ENCODE measurements at regions not wholly inside any gene's neighbourhood (a gene's known extent, or its start where the extent isn't known, plus 50 kb on each side); places are given as distances from the start of the nearest gene placed in this dataset.
"Not testable (repeated sequence)": the region's sequence is repeated elsewhere in the genome, so short reads cannot be mapped to it uniquely, and the experiment has no call there.

DNA sequence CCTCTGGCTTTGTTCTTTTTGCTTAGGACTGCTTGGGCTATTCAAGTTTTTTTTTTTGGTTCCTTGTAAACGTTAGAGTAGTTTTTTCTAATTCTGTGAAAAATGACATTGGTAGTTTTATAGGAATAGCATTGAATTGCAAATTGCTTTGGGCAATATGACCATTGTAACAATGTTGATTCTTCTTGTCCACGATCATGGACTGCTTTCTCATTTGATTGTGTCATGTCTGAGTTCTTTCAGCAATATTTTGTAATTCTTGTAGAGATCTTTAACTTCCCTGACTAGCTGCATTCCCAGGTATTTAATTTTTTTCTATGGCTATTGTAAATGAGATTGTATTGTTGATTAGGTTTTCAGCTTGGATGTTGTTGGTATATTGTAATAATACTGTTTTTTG lies 286.2 kb upstream of the C1QTNF3 start:
- DNase-seq (ENCODE audit: low spot score): not testable (repeated sequence)

DNA sequence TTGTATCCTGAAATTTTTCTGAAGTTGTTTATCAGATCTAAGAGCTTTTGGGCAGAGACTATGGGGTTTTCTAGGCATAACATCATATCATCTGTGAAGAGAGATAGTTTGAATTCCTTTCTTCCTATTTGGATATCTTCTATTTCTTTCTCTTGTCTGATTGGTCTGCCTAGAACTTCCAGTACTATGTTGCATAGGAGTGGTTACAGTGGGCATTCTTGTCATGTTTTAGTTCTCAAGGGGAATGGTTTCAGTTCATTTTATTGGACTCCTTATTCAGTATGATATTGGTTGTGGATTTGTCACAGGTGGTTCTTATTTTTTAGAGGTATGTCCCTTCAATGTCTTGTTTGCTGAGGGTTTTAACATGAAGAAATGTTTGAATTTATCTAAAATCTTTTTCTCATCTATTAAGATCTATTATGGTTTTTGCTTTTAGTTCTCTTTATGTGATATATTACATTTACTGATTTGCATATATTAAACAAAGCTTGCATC lies 286.6 kb upstream of the C1QTNF3 start:
- DNase-seq (ENCODE audit: low spot score): not testable (repeated sequence)

DNA sequence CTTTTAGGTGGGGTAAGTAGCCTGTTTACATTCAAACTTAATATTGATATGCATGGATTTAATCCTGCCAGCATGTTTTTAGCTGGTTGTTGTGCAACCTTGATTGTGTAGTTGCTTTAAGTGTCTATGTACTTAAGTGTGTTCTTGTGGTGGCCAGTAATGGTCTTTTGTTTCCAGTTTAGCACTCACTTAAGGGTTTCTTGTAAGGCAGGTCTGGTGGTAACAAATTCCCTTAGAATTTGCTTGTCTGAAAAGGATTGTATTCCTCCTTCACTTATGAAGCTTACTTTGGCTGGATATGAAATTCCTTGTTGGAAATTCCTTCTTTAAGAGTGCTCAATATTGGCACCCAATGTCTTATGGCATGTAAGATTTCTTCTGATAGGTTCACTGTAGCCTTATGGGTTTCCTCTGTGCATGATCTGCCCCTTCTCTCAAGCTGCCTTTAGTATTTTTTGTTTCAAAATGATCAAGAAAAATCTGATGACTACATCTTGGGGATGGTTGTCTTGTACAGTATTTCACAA lies 289.0 kb upstream of the C1QTNF3 start:
- not testable (repeated sequence) for DNase-seq (ENCODE audit: low spot score)

DNA sequence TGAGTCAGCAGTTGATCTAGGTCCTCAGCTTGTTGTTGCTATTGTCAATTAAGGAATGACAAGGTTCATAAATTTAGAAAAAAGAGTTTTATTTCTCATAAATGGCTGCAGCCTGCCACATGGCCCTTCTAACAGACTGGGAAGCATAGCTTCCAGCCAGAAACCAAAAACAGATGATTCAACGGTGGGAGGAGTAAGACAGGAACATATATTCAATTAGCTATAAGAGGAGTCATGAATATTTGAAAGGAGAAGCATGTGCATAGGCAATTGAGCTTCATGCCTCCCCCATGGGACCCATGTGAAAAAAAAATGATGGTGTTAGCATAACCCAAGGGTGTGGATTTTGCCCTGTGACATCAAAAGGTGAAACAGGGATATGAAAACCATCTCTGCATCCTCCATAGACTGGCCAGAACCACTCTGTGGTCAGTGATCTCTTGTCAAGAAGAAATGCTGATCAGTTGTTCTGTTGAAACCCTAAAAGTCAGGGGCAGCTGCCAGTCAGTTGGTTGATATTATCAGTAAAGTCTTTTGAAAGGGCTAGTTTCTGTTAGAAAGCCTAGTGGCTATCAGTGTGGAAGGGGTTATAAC lies 296.5 kb upstream of the C1QTNF3 start:
- not testable (repeated sequence) for DNase-seq (ENCODE audit: low spot score)

DNA sequence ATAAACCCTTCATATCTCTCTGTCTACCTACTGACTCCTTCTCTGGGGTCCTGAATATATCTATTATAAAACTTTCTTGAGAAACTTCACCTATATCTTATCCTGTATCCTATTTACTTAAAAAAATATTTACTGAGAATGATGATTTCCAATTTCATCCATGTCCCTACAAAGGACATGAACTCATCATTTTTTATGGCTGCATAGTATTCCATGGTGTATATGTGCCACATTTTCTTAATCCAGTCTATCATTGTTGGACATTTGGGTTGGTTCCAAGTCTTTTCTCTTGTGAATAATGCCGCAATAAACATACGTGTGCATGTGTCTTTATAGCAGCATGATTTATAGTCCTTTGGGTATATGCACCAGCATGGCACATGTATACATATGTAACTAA lies 301.7 kb upstream of the RAI14 start:
- DNase-seq (ENCODE audit: low spot score): not testable (repeated sequence)

DNA sequence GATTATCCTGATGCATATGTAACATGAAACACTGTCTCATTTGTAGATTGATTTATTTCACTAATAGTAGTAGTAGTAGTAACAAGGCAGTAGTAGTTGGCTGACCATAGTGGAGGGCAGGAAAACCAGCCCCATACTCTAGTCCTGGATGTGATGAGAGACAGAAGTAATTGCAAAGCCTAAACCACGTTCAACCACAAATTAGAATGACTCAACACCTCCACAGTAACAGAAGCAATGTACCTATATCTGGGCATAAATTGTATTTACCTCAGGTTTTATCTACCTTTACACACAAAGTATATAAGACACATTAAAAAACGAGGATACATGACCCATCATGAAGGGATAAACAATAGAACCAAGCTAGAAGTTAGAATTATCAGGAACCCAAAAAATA lies 284.7 kb upstream of the RAI14 start:
- not testable (repeated sequence) for DNase-seq (ENCODE audit: low spot score)

DNA sequence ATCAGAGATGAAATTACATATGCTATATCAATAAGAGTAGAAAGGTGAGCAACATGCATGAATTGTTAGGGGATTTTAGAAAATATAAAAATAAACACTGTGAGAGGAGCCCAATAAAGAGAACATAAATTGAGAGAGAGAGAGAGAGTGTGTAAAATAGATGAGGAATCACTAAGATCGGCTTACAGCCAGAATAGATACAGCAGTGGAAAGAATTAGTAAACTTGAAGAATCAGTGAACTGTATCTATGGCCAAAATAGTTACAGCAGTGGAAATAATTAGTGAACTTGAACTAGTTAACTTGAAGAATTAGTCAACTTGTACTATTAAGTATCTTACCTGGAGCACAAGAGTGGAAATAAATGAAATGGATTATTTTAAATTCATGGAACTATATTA lies 284.3 kb upstream of the RAI14 start:
- DNase-seq (ENCODE audit: low spot score): not testable (repeated sequence)

DNA sequence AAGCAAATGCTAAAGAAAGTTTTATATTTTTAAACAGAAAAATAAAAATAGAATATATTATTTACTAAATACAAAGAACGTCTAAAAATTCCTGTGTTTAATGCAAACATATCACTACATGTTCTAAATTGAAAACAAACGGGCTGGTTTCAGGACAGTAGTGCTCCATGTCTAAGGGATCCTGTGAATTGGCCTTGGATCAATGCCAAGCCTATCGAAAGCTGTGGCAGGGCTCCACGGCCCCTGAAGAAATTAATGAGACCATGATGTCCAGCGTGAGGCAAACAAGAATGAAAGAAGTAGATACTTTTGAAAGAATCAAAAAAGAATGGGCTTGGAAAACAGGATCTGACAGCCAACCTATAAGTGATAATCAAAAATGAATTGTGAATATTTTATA lies 283.4 kb upstream of the RAI14 start:
- DNase-seq (ENCODE audit: low spot score): not testable (repeated sequence)

DNA sequence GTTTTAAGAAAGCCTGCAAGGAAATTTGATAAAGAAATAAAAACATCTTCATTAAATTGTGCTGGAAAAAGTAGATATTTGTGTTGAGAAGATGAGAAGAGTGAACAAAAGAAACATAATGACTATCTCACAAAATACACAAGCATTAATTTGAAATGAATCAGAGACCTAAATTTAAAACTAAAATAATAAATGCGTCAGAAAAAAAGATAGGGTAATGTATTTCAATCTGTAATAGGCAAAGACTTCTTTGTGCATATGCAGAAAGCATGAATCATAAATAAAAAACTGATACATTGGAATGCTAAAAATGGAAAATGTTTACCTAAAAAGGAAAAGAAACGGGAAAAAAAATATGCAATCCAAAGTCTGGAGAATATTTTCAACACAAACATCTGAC lies 278.5 kb upstream of the RAI14 start:
- not testable (repeated sequence) for DNase-seq (ENCODE audit: low spot score)

DNA sequence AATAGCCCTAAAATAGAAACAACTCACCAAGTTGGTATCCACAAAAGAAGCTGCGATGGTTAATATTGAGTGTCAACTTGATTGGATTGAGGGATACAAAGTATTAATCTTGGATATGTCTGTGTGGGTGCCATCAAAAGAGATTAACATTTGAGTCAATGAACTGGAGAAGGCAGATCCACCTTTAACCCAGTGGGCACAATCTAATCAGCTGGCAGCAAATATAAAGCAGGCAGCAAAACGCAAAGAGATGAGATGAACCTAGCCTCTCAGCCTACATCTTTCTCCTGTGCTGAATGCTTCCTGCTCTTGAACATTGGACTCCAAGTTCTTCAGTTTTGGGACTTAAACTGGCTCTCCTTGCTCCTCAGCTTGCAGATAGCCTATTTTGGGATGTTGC lies 277.6 kb upstream of the RAI14 start:
- not testable (repeated sequence) for DNase-seq (ENCODE audit: low spot score)

DNA sequence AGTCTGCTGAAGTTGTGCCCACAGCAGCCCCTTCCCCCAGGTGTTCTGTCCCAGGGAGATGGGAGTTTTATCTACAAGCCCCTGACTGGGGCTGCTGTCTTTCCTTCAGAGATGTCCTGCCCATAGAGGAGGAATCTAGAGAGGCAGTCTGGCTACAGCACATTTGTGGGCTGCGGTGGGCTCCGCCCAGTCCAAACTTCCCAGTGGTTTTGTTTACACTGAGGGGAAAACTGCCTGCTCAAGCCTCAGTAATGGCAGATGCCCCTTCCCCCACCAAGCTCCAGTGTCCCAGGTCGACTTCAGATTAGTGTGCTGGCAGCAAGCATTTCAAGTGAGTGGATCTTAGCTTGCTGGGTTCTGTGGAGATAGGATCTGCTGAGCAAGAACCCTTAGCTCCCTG lies 267.4 kb upstream of the RAI14 start:
- DNase-seq (ENCODE audit: low spot score): not testable (repeated sequence)

DNA sequence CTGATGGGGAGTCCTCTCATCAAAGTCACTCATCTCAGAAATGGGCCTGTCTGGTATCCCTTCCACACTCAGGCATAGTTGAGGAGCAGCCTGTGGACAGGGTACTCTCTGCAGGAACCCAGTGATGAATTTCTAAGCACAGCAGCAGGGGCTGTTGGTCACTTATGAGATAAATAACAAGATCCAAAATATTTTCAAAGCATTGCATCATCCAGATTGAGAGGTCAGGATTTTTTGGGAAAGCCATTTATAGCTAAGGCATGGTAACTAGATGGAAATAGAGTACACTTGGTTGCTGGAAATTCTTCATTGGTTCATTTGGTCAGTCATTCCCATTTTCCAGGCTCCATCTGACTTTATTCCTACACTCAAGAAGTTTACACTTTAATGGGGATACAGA lies 246.8 kb upstream of the RAI14 start:
- no peak for DNase-seq (ENCODE audit: low spot score)

DNA sequence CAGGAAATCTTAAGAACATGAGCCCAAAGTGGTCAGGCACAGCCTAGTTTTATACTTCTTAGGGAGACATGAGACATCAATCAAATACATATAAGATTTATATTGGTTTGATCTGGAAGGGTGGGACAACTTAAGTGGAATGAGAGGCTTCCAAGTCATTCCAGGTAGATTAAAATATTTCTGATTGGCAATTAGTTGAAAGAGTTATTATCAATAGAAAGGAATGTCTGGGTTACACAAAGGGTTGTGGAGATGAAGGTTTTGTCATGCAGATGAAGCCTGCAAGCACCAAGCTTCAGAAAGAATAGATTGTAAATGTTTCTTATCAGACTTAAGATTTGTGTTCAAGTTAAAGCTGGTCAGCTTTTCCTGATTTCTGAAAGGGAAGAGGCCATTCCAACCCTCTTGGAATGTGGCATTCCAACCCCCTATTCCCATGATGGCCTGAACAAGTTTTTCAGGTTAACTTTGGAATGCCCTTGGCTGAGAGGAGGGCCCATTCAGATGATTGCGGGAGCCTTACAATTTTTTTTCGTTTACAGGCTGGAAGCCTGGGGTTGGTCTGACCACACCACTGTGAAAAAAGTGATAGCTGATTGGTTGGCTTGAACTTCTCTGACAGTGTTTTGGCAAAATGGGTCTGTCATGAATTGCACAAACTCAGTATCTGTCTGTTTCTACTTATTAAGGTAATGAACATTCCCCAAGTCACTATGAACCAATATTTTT lies 245.6 kb upstream of the RAI14 start:
- DNase-seq (ENCODE audit: low spot score): no peak

DNA sequence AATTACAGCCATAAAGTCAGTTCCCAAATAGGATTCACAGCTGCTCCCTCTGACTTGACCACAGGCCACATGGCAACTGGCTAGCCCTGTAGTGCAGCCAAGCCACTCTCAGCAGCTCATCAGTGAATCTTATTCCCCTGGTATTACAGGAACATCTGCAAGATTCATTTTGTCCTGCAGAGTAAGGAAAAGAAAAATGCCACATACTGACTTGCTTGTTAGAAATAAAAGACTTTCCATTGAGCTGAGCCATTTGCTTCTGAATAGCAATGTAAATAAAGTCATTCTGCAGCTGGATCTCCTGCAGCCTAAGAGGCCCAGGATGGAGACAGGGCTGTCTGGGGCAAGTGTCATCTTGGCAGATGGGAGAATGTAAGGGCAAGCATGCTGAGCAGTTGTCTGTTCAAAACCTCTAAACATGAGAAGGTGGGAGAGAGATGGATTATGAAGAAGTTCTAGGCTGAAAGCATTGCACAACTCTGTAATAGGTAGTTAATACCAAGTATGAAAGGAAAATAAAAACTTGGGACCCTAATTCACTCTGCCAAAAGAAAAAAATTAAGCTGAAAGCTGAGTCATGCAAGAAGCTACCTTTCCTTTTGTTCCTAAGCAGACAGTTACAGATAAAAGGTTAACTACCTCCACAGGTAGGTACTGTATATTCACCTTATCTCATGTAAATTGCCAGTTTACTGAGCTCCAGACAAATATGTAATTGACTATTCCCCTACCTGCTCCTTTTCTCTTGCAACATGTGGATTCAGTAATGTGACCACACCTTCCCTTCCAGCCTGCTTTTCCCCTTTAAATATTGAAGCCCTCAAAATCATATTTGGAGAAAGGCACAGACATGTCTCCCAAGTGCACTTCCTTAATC lies 244.4 kb upstream of the RAI14 start:
- no peak for DNase-seq (ENCODE audit: low spot score)

DNA sequence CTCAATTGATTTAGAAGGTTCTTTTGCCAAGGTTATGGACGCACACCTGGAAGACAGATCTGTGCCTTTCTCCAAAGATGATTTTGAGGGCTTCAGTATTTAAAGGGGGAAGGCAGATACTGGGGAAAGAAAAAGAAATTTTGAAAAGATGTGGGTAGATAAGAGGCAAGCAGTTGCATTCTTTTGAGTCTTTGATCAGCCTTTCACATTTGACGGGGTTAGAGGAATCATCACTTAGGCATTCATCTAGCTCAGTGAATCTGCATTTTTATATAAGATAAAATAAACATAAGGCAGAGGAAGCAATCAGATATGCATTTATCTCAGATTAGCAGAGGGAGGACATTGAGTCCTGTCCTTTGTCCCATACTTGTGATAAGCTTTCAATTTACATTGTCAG lies 243.4 kb upstream of the RAI14 start:
- DNase-seq (ENCODE audit: low spot score): no peak

DNA sequence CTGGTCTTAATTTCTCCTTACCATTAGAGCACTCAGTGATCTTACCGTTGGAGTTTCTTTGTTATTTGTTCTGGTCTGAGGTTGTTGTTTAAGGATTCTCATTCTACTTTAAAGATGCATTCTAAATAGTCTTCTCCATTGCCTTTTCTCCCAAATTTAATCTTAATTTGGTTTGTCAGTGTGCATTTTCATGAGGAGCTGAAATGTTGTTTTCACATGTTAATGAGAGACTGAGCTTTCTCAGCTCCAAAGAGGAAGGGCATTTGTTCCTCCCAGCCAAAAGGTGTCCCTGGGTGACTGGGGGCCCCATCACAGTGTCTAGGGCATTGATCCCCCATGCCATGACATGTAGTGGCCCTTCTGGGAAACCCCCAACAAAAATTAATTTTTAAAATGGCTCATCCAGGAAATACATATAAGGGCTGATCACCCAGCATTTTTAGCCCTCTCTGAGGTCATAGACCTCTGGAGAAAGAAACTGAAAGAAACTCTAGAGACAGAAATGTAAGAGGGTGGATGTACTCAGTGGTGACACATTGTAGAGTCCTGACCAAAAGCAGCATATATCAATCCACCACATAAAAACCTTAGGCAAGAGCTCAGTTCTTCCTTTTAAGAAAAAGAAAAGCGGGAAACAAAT lies 240.4 kb upstream of the RAI14 start:
- no peak for DNase-seq (ENCODE audit: low spot score)

DNA sequence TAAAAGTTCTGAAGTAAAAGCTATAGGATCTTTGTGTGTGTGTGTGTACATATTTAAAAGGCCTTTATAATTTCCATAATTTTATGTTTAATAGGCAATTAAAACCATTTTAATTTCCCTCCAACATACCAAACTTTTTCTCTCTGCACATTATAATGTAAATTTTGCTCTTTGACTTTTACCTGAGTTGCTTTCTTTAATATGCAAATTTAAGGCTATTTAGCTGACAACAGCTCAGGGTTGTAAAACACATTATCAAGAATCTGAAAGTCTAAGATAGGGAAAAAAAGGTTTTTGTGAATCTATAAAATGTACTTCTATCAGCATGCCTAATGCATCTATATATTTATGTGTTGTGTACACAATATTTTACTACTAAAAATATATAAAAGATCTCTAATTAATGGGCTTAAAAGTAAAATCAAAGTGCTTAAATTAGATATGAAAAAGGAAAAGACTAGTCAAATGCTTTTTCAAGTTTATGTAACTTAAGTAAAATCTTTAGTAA lies 239.6 kb upstream of the RAI14 start:
- no peak for DNase-seq (ENCODE audit: low spot score)

DNA sequence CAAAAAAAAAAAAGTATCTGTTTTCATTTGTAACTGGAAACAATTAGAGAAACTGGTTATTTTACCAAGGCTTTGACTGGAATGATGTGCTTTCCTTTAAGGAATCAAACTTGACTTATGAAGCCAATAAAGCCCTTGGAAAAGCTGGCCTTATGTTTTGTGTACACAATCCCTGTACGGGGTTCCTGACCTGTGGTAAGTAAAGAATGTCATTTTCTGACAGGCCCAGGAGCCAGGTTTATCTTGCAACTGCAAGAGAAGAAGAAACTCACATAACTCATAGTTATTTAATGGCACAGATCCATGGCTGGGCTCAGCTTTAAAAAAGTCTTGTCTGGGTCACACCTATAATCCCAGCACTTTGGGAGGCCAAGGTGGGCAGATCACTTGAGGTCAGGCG lies 235.9 kb upstream of the RAI14 start:
- DNase-seq (ENCODE audit: low spot score): not testable (repeated sequence)

DNA sequence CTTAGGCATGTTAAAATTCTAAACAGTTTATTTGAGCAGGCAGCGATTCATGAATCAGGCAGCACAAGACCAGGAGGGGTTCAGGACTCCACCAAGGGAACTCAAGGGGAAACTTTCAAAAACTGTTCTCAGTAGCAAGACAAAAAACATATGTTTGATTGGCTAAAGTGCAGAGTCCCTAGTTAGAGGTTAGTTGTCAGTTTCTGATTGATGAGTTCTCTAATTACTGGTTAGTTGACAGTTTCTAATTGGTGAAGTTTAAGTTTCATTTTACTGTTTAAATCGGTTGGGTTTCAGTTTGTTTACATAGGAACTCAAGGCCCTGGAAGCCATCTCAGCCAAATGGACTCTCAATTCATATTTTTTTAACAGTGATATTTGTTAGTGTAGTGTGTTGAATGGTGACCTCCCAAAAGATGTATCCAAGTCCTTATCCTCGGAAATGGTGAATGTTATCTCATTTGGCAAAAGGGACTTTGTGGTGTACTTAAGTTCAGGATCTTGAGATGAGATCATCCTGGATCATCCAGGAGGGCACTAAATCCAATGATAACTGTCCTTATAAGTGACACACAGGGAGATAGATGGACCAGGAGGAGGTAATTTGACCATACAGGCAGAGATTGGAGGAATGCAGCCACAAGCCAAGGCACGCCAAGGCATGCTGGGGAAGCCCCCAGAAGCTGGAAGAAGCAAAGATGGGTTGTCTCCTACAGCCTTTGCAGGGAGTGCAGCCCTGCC lies 219.2 kb upstream of the RAI14 start:
- DNase-seq (ENCODE audit: low spot score): no peak

DNA sequence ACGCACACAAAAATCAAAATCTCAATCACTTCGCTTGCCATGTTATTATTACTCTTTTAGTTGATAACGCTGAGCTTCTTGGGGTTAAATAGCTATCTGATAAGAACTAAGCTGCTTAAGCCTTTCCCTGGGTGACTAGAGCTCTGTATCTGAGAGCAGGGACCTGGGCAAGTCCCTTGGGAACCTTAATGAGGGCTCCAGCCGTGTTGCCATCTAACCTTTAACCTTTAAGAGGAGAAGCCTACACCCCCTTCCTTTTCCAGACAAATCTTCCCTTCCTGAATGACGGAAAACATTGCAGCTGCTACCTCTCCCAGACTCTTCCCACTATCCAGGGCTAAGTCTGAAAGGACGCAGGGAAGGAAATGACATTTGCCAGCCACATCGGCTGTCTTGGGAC lies 216.5 kb upstream of the RAI14 start:
- DNase-seq (ENCODE audit: low spot score): no peak

DNA sequence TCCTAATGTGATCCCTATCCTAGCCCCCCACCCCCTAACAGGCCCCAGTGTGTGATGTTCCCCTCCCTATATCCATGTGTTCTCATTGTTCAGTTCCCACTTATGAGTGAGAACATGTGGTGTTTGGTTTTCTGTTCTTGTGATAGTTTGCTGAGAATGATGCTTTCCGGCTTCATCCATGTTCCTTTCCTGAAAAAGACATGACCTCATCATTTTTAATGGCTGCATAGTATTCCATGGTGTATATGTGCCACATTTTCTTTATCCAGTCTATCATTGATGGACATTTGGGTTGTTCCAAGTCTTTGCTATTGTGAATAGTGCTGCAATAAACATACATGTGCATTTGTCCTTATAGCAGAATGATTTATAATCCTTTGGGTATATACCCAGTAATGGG lies 214.4 kb upstream of the RAI14 start:
- DNase-seq (ENCODE audit: low spot score): not testable (repeated sequence)
